HG03064 (cell line): ENCODE measurements at regions not wholly inside any gene's neighbourhood (a gene's known extent, or its start where the extent isn't known, plus 50 kb on each side); places are given as distances from the start of the nearest gene placed in this dataset.
"Not testable (repeated sequence)": the region's sequence is repeated elsewhere in the genome, so short reads cannot be mapped to it uniquely, and the experiment has no call there.

Experiments
- ATAC-seq: cut with Tn5 transposase; IDR thresholded peaks from one replicate; pipeline ENCODE4 v1.9.1; 2021; ENCODE audit warnings: low read depth; ENCODE audit not compliant: unreplicated experiment

GRCh38 chr12:131249246-131250027 lies 295.7 kb downstream of the ADGRD1 start:
- ATAC-seq: no peak

- ATAC-seq: no peak
These were observed 296.6 kb downstream of the ADGRD1 start for GRCh38 chr12:131250028-131250950.

- ATAC-seq: no peak
These were observed 297.2 kb downstream of the ADGRD1 start for GRCh38 chr12:131250951-131251315.

GRCh38 chr12:131251336-131252101 lies 297.8 kb downstream of the ADGRD1 start:
- ATAC-seq: no peak

GRCh38 chr12:131253376-131254026 lies 299.8 kb downstream of the ADGRD1 start:
- no peak for ATAC-seq

GRCh38 chr12:131254374-131254773 lies 300.7 kb downstream of the ADGRD1 start:
- no peak for ATAC-seq

GRCh38 chr12:131258398-131258797 lies 304.7 kb downstream of the ADGRD1 start:
- no peak for ATAC-seq

GRCh38 chr12:131260251-131260905 lies 306.7 kb downstream of the ADGRD1 start:
- ATAC-seq: no peak

GRCh38 chr12:131260954-131261353 lies 307.2 kb downstream of the ADGRD1 start:
- ATAC-seq: no peak

- no peak for ATAC-seq
These were observed 308.2 kb downstream of the ADGRD1 start for GRCh38 chr12:131261906-131262305.

- ATAC-seq: no peak
These were observed 309.9 kb downstream of the ADGRD1 start for GRCh38 chr12:131263626-131264025.

GRCh38 chr12:131264635-131265034 lies 310.9 kb downstream of the ADGRD1 start:
- ATAC-seq: no peak

- no peak for ATAC-seq
These were observed 313.1 kb downstream of the ADGRD1 start for GRCh38 chr12:131266591-131267467.

- ATAC-seq: no peak
These were observed 313.9 kb downstream of the ADGRD1 start for GRCh38 chr12:131267576-131267975.

- ATAC-seq: not testable (repeated sequence)
These were observed 314.4 kb downstream of the ADGRD1 start for GRCh38 chr12:131268123-131268522.

GRCh38 chr12:131268571-131268970 lies 314.9 kb downstream of the ADGRD1 start:
- ATAC-seq: not testable (repeated sequence)

- ATAC-seq: no peak
These were observed 315.8 kb downstream of the ADGRD1 start for GRCh38 chr12:131269551-131269950.

GRCh38 chr12:131269977-131270376 lies 316.3 kb downstream of the ADGRD1 start:
- ATAC-seq: not testable (repeated sequence)

- no peak for ATAC-seq
These were observed 318.0 kb downstream of the ADGRD1 start for GRCh38 chr12:131271724-131272123.
